ENCODE measurements at regions not wholly inside any gene's neighbourhood (a gene's known extent, or its start where the extent isn't known, plus 50 kb on each side); places are given as distances from the start of the nearest gene placed in this dataset.

DNA sequence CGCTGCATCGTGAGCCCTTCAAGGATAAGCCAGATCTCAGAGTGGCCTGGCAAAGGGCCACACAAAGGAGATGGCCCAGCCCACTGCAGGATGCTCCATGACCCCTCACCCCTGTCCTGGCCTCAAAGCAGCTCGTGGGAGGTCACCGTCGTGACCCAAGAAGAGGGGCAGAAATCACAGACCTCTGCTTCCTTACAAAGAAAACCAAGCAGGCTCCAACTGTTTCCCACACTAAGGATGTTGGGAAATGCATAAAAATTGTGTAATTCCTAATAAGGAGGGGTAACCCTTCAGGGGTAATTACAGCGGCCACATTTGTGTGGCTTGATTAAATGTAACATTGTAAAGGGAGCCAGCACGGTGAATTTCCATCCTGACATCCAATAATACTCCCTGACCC lies 102.3 kb downstream of the BOD1L2 start:
- no peak for DNase-seq

DNA sequence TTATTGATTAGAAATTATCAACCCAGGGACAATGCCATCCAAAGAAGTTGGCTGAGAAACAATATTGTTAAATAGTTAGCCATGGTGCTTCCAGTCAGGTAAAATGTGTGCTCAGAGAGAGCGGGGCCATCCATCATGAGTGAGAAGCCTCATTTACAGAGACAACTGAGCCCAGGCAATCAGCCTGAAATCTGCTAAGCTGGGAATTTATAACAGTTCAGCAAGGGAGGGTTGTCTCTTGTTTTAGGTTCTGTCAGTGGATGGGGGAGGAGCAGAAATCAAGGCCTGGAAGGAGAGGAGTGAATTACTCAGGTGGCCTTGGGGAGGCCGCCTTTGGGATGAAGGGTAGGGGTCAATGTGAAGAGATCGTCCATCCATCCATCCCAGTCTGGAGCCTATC lies 102.5 kb upstream of the ST8SIA3 start:
- no peak for DNase-seq

DNA sequence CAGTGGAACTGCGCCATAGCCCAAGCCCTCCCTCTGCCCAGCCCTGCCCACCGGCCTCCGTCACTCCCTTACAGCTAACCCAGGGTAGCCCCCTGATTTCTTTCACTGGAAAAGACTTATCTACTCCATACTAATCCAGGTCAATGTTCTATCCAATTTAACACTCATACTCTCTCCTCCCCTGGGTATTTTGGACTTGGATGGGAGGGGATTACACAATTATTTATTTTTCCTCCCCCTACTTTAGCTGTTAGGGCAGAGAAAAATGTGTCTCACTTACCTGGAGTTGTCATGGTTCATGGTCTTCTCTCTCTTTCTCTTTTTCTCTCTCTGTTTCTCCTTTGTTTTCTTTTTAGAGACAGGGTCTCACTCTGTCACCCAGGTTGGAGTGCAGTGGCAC lies 100.6 kb upstream of the ST8SIA3 start:
- DNase-seq, result peak; percentile 45

DNA sequence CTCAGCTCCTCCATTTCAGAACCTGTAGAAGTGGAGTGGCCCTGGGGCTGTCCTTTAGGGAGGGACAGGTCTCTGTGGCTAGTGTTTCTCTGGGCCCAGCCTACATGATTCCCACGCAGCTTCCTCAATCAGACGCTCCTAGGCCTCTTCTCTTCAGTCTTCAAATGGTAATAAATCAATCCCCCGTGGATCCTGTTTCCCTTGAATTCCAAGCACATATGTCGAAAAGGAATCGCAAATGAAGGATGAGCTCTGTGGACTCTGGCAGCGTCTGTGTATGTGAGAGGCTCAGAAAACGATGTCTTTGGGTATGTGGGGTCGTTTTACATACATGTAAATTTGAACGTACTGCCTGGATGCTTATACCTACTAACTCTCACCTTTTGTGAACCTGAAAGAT lies 98.5 kb upstream of the ST8SIA3 start:
- no peak for DNase-seq

DNA sequence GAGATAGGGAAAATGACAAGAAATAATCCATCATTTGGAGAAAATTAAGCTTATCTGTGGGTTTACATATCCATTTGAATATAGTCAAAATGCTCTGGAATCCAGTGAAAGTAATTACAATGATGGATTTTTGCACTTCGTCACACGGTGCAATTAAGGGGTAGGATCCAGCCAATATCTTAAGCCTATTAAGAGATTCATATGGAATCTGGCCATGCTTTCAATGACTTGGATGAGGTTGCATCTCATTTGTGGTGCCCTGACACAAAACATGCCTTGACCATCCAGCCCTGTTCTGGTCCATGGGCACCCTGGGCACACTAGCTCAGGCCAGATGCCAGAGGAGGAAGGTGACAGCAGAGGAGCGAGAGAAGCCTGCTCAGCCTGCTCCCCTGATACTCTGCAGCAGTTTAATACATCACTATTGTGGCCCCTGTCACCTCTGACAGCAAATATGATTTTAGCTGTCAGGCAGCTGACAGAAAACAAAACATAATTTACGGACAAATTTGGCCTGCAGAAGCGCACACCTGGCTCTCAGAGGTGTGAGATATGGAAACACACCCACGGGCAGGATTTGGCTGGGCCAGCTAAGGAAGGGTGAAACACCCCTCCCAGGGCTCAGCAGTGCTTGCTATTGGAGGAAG lies 94.1 kb upstream of the ST8SIA3 start:
- DNase-seq, result peak; percentile 58

DNA sequence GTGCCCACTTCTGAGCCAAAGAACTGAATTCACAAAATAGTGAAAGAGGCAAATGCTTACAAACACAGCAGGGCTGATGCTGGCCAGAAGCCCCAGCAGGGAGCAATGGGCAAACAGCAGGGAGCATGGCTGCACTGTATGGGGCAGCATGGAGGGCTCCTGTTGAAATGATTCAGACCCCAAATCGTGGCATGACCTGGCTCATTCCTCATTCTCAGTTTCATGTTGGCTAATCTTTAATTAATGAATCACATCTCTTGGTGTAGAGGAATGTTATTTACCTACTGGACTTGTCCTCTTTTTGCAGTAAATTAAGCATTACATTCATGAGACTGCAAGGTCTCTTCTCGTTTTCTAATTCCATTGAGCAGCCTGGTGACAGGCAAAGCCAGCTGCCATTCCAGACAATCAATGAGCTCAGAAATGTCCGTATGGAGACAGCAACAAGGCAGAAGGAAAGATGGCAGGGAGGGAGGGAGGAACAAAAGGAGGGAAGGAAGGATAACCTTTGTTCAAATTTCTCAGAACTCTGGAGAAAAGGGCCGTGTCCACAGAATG lies 84.9 kb upstream of the ST8SIA3 start:
- no peak for DNase-seq

DNA sequence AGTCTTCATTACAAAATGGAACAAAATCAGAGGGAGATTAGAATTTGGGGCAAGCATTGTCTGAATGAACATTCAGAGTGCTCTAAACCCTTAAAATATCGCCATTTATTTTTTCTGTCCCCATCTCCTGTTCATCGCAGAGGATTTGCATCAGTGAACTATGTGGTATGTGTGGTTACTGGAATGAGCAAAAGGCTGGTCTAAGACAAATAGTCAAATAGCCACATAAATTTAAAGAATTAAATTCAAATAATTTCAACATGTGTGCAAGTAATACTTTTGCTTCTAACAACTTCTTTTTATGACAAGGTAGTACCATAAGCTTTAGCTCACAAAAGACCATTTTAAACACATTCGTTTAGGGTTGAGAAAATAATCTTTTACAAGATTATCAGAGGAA lies 82.6 kb upstream of the ST8SIA3 start:
- DNase-seq, result no peak

DNA sequence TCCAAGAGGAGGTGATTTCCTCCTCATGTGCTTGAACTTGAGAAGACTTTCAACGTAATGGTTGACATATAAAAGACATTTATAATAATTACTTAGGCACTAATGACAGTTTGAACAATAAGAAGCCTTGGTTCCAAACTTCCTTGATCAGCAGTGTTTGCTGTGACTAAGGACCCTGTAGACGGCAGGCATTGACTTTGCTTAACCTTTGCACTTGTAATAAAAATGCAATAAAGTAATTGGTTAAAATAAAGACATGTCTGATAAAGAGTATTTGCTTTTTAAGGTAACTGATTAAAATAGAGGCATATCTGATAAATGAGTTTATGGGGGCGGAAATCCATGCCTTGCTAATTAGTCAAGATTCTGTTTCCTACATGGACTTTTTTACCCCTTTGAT lies 82.2 kb upstream of the ST8SIA3 start:
- no peak for DNase-seq

DNA sequence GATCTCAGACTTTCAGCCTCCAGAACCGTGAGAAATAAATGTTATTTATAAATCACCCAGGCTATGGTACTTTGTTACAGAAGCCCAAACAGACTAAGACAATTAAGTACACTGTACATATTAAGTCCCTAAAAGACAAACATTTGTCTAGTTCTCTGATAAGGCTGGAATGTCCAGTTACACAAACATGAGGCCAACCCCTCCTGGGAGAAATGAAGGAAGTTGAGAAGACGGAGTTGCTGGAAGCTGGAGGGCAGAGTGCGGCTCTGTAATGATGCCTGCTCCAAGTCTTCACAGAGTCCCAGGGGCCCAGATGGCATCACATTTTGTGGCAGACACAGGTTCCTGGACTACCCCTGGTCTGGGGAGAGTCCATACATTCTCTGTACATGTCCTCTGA lies 79.2 kb upstream of the ST8SIA3 start:
- no peak for DNase-seq

DNA sequence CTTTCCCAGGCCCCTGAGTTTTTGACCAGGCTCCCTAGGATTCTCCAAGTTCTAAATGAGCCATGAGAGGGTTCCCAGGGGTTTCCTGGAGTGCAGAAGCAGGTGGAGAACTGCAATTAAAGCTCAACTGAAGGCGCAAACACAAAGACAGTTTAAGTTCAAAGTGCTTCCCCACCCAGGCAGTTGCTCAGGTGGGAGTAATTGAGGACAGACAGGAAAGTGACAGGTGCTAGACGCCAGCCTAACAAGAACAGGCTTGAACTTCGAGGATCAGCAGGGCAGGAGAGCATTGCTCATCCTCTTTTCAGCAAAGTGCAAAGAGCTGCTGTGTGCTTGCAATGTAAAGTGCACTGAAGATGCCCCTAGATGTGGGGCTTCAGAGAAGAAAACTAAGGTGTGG lies 77.2 kb upstream of the ST8SIA3 start:
- no peak for DNase-seq

DNA sequence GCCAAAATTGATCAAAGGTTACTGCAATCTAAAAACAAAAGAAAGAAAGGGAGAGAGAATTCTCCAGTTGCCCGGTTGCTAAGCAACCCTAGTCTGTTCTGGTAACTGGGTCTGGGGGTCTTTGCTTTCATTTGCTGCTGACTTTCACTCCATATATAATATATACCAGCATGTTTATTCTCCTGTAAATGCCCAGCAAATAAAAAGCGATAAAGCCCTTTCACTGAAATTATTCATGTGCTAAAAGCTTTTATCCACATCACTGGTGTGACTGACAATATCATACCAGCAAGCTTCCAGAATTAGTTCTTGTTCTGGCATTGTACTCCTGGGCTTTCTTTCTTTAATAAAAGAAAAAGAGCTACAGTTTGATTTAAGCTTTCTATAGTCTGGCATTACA lies 75.5 kb upstream of the ST8SIA3 start:
- DNase-seq, result no peak

DNA sequence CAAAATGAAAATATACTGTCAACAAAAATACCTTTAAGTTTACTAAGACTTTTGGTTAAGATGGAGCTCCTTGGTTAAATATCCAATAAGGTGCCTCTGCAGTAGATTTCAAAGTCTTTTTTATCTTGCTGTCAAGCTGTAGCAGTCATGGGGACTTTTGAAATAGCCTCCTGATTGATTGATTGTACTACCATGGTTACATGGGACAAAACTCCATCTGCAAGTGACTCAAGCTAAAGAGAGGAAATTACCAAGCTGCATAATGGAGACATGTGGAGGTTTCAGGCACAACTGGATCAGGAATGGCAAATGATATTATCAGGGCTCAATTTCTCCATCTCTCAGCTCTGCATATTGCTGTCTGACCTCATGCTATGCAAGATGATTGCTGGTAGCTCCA lies 73.4 kb upstream of the ST8SIA3 start:
- DNase-seq, result no peak

DNA sequence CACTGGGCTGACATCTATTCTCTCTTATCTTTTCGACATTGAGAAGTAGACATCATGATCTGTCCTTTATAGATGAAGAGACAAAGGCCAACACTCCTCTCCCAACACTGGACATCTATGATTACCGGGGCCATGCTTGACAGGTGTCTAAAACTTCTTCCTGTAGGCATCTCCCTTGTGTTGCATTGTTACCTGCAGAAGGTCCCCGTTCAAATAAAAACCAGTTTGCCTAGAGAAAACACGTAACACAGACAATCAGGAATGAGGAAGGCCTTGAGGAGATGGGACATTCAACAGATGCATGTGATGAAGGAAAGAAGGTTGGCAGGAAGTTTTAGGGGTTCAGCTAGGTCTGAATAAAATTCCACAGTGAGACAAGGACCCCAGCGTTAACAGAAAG lies 70.8 kb upstream of the ST8SIA3 start:
- DNase-seq, result no peak

DNA sequence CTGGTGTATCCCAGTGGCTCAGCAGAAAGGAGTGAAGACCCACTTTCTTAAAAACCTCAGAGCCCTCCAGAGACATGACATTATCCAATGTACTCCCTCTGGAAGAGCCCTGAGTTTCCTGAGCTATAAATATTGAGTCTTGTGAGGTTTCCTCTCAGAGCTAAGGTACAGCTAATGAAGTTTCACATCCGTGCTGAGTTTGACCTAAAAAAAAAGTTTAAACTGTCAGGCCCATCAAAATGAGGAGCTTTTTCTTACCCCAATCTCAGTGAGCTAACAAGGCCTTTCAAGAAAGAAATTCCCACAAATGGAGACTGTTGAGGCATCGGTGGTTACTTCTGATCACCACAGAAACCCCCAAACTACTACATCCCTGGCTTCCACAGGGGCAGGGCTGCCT lies 65.4 kb upstream of the ST8SIA3 start:
- no peak for DNase-seq

DNA sequence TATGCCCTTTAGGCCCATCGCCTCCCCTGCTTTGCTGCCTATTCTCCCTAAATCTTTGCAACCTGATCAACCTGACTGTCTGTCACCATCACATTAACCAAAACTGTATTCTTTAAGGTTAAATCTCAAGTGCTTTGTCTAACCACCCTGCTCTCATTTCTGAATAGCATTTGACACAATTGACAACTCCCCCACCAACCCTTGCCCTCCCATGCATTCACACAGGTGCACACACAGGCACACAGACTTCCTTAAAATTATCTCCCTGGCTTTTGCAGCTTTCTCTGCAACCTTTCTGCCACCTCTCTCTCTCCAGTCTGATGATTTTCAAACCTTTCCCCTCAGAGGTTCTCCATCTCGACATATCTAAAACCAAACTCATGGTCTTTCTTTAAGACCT lies 64.6 kb upstream of the ST8SIA3 start:
- DNase-seq, result no peak

DNA sequence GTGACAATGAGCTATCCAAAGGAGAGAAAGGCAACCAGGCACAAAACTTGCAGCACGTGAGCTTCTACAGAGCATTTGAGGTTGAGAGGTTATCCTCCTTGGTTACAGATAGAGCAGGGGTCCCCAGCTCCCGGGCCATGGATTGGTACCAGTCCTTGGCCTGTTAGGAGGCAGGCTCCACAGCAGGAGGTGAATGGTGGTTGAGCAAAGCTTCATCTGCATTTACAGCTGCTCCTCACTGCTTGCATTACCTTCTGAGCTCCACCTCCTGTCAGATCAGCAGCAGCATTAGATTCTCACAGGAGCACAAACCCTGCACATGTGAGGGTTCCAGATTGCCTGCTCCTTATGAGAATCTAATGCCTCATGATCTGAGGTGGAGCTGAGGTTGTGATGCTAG lies 57.8 kb upstream of the ST8SIA3 start:
- DNase-seq, result no peak

DNA sequence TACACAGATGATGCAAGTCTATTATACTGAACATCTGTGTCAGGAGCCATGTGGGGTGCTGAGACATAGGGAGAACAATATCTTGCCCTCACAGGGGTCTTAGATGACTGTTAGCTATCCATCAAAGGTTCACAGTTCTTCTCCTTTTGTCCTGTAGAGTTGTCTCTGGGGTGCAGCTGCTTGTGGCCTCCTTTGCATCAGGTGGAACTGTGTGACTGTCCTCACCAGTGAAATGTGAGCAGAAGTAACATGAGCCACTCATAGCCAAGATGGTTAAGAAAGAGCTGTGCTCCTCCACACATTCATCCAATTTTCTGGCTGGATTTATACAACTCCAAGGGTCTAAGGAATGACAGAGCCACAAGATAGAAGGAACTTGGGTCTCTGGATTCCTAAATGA lies 56.0 kb upstream of the ST8SIA3 start:
- DNase-seq, result no peak

DNA sequence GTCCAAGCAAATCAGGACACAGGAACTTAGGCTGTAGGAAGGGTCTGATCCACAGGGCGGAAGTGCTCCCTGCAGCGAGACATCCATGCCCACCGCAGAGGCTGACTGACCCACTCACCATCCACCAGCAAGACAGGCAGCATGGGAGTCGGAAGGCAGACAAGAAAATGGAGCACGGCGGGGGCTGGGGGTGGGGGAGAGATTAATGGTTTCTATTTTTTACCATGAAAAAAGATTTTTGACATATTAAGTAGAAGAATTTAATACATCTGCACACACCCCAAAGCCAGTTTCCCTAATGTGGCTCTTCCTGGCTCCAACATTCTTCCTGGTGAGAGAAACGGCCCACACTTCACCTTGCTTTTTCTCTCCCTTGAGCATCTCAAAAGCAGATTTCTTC lies 55.1 kb upstream of the ST8SIA3 start:
- DNase-seq, result no peak

DNA sequence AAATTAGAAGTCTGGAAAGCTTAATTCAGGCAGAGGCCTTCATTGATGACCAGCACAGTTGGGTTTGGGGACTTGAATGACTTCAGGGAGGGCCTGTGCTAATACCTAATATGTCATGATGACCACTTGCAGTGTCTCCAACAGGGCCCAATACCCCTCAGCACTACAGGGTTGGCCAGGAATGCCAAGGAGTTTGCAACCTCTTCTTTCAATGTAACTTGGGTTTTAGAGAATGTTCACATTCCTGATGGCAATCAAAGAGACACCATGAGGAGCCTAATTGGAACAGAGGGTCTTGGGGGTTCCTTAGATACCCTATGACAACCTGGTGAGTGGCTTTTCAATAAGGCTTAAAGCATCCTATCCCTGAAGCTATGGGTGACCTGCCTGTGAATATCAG lies 52.4 kb upstream of the ST8SIA3 start:
- no peak for DNase-seq

DNA sequence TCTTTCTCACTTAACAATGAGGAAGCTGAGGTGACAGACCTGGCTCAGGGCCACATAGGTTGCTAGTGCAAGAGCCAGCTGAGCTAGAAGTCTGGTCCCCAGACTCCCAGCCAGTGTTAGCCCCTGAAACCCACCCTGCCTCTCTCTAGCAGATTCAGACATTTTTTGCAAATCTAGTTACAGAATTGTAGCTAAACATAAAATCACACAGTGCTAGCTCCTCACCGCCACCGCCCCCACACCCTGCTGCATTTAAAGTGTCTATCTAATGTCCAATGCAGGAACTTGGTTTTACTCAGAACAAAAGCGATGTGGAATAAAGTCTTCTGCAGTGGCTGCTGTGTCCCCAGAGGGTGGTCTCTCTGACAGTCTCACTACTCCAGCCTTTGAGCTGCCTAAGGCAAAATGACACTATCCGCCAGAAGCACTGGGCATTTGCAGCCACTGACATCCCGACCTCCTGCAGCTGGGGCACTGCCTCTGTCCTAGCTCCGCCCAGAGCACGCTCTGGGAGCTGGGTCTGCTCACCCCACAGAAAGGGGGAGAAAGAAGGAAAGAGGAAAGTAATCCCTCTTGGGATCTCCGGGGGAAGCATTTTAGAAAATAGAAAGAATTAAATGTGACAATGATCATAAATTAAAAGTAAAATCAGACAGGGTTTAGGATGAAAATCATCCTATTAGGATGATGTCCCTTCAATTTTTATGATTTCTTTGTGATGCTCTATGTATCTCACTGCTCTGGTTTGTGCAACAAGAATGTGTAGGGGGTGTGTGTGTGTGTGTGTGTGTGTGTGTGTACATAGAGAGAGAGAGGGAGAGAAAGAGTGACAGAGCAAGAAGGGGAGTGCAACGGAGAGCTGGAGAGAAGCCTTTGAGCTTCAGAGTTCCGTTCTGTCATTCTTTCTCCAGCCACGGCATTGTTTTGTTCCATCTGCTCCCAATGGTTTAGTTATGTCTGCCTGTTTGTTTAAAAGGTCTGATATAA lies 50.5 kb upstream of the ST8SIA3 start:
- peak; percentile 10 for DNase-seq

Data from NCI-H82 (cell line).